ENCODE measurements at regions not wholly inside any gene's neighbourhood (a gene's known extent, or its start where the extent isn't known, plus 50 kb on each side); places are given as distances from the start of the nearest gene placed in this dataset.

DNA sequence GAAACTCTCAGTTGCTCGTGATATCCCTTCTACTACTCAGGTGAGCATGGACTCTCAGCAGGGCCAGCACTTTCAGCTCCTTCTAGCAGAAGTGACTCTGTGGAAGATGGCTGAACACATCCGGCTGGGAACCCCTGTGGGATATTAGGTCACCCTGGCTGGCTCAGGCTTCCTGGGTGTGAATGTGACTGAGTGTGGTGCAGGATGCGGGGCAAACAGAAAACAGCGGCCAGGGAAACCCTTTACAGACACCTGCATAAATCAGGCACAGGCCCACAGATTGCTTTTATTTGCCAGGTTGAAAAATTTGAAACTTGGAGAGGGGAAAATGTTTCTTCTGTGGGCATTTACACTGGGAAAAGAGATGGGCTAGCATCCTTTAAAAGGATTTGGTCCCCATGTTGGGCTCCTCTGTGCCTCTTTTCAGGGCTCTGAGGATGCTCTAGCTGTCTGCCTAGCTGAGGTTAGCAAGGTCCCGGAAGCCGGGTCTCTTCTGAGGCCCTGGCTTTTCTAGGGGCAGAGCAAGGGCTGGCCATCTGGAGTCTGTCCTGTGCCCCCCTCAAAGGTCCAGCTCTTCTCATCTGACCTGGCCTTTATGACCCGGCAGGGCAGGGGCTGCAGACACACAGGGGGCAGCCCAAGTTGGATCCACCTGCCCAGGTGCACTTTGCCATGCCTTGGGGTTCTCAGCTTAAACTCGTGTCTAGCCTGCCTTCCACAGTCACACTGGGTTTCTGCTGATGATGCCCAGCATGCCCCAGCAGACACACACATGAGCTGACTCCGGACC lies 243.0 kb downstream of the SIPA1L2 start:
- intact Hi-C loops (cut with micrococcal nuclease), result no loop called here

GRCh38 chr1:232386294-232386693 lies 243.6 kb downstream of the SIPA1L2 start:
- intact Hi-C loops (cut with micrococcal nuclease), result no loop called here

- intact Hi-C loops (cut with micrococcal nuclease), result no loop called here
Measured at GRCh38 chr1:232385221-232385620, 244.7 kb downstream of the SIPA1L2 start.

DNA sequence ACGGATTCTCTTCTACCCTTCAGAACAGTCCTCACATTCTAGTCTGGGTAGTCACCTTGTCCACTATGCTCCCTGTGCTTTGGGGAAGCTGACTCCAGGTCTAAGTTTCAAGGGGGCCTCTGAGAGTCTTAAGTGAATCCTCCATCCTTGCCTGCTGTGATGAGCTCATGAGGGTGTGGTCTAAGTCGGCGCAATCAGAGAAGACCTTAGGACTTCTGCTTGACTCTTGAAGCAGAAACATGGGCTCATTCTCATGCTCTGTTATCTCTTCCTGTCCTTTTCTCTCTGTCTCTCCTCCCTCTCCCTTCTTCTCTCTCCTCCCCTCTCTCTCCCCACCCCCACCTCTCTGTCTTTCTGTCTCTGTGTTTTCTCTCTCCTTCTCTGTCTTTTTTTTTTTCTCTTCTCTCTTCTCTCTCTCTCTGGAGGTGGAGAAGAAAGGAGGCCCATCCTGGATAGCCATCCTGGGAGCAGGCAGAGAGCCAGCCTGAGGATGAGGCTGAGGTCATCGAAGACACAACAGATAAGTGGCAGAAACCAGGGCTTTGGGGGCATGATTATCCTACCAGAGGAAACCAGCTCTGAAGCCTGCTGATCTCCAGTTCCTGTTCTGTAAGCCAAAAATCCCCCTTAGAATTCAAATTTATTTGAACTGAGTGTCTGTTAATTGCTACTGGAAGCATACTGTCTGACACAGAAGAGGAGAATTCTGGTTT lies 245.6 kb downstream of the SIPA1L2 start:
- intact Hi-C loops (cut with micrococcal nuclease), result no loop called here

GRCh38 chr1:232383455-232384123 lies 246.3 kb downstream of the SIPA1L2 start:
- intact Hi-C loops (cut with micrococcal nuclease), result no loop called here

DNA sequence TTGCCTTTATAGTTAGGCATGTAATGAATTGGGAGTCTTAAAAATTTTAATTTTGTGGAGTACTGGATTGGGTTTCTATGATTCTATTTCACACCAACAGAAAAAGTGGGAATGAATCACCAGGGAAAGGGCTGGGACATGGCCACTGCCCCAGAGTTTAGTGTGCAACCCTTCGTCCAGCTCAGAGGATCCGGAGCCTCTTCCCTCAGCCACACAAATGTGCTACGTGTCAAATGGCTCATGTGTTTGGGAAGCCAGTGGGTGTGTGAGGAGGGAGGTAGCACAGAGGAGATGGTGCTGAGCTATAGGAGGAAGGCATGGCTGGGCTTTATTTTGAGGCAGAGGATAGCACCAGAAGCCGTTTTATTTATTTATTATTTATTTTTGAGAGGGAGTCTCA lies 247.3 kb downstream of the SIPA1L2 start:
- intact Hi-C loops (cut with micrococcal nuclease), result no loop called here

GRCh38 chr1:232381394-232382100 lies 248.4 kb downstream of the SIPA1L2 start:
- intact Hi-C loops (cut with micrococcal nuclease), result no loop called here

GRCh38 chr1:232380596-232380995 lies 249.3 kb downstream of the SIPA1L2 start:
- intact Hi-C loops (cut with micrococcal nuclease), result no loop called here

DNA sequence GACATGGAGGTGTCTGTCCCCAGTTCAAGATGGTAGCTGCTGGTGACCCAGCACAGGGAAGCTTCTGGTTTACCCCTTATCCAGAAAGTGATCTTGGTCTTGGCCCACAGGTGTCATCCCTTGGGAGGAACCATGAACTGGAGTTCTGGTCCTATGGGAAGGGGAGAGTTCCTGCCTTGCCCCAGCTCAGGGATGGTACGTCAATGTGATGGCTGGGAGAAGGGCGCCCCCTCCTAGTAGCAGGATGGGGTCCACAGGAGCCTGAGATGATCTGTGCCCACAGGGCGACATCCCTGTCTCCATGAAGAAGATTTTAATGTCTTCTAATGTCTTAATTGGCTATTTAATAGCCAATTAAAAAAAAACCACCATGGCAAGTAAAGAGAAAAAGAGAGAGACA lies 249.8 kb downstream of the SIPA1L2 start:
- intact Hi-C loops (cut with micrococcal nuclease), result no loop called here

DNA sequence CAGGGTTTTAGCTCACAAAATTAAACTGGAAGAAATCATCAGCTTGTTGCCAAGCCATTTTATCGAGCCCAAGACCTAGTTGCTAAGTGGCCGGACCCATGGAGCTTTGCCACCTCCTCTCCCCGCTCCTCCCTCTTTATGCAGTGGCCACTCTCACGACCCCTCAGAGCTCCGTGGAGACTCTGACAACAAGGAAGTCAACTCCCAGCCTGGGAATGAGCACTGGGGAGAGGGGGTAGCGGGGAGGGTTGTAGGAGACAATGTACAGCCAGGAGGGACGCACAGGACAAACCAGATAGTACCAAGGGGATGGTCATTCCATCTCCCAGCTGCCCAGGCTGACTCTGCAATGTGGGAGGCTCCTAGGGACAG lies 250.9 kb downstream of the SIPA1L2 start:
- intact Hi-C loops (cut with micrococcal nuclease), result no loop called here

DNA sequence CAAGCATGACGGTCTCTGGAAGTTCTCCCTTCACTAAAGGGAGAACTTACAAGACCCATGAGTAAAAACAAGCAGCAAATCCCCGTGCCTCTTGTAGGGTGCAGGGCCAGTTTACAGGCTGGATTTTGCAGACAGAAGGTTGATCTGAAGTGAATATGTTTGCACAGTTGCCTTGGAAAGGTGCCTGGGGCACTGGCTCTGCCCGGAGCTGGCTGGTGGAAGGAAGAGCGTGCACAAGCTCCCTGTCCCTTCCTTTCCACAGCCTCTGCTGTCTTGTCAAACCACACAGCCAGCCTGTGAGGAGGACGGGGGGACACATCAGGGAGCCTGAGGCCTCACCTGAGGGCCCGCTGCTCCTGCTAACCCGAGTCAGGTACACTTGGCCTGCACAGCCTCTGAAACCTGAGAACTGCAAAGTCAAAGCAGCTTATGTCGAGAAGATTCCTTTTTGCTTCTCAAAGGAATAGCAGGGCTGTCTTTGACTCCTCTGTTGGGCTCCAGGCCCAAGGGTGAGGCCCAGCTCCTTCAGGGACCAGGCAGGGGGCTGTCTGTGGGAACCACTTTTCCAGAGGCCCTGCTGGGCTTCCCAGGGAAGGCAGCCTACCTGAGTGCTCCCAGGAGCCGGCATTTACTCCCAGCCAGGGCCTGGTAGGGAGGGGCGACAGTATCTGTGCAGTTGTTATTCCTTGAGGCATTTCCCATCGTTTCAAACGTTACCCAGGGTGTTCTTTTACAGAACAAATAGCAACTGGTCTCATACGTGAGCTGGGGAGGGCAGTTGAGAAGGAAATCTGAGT lies 251.5 kb downstream of the SIPA1L2 start:
- intact Hi-C loops (cut with micrococcal nuclease), result no loop called here

- intact Hi-C loops (cut with micrococcal nuclease), result no loop called here
Measured at GRCh38 chr1:232377494-232377770, 252.5 kb downstream of the SIPA1L2 start.

DNA sequence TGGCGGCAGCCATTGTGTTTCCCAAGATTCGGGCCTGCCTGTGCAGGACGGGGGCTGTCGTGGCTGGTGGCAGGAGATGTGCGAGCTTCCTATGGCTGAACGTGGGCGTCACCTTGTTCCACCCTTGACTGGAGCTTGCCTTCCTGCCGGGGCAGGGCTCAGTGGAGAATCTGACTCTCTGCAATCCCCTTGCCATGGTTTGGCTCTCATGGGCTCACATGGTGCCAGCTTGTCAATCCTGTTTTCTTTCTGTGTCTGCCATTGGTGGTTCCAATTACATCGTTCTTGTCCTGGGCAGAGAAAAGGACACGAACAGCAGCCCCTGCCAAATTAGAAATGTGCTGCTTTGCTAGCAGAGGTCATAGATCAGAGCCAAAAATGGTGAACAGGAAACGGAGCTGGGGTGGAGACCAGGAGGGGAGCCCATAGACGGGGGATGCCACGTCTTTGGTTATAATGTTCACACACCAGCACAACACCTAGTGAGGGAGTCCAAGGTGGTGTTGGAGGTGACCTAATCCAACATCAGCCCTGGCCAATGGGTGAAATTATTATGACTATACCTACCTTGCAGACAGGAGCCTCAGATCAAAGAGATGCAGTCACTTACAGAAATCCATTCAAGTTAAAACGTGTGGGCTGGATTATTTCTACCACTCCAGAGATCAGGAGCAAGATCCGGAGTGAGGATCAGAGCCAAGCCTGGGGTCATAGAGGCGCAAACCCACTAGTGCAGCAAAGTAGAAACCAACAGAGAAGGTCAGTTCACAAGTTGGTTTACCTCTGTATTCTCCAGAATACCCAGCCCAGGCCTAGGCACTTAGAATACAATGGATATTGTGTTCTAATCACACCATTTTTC lies 253.1 kb downstream of the SIPA1L2 start:
- intact Hi-C loops (cut with micrococcal nuclease), result no loop called here

GRCh38 chr1:232372841-232373440 lies 257.0 kb downstream of the SIPA1L2 start:
- intact Hi-C loops (cut with micrococcal nuclease), result no loop called here

GRCh38 chr1:232372431-232372830 lies 257.5 kb downstream of the SIPA1L2 start:
- intact Hi-C loops (cut with micrococcal nuclease), result no loop called here

- intact Hi-C loops (cut with micrococcal nuclease), result loop anchor here (5.0 kb wide), 1 partner anchor 258 kb away; no protein-coding TSS in a partner anchor
Measured at GRCh38 chr1:232369451-232370296, 260.3 kb downstream of the SIPA1L2 start.

GRCh38 chr1:232368821-232369321 lies 261.1 kb downstream of the SIPA1L2 start:
- intact Hi-C loops (cut with micrococcal nuclease), result loop anchor here (5.0 kb wide), 1 partner anchor 258 kb away; no protein-coding TSS in a partner anchor

GRCh38 chr1:232367293-232367692 lies 262.6 kb downstream of the SIPA1L2 start:
- intact Hi-C loops (cut with micrococcal nuclease), result loop anchor here (5.0 kb wide), 1 partner anchor 260 kb away; no protein-coding TSS in a partner anchor
